ENCODE measurements at regions not wholly inside any gene's neighbourhood (a gene's known extent, or its start where the extent isn't known, plus 50 kb on each side); places are given as distances from the start of the nearest gene placed in this dataset.
"Not testable (repeated sequence)": the region's sequence is repeated elsewhere in the genome, so short reads cannot be mapped to it uniquely, and the experiment has no call there.

DNA sequence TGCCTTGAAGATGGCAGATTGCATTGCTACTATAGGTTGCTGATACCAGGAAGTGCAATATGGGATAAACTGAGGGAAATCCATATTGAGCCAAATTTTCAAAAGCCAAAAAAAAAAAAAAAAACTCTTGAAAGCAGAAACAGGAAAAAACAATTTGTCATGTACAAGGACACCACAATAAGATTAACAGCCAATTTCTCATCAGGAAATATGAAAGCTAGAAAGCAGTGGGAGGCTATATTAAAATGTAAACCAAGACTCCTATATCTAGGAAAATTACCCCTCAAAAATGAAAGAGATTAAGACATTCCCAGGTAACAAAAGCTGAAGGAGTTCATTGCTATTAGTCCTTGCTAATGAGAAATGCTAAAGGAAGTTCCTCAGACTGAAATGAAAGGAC is 462.8 kb upstream of the DPH6 start:
- H3K9me3 ChIP-seq (ENCODE audit: control insufficient read depth in 2 of 2, low read length in 2 of 2), result peaks cover 0 to 3% of the 10 kb centered on the region in 2 experiments
- H3K36me3 Mint-ChIP-seq, result no peaks in the 10 kb centered on the region
- no peak overlapping the region for H3K4me3 ChIP-seq (ENCODE audit: low read depth, low read length)
- H3K9me3 Mint-ChIP-seq, result peaks cover 0 to 6% (median 2%) of the 10 kb centered on the region in 7 donors
- no peaks in the 10 kb centered on the region for H3K4me1 ChIP-seq (ENCODE audit: control insufficient read depth, insufficient read depth, low read length, poor library complexity, severe bottlenecking)
- H3K27me3 Mint-ChIP-seq, result no peaks in the 10 kb centered on the region
- H3K27ac Mint-ChIP-seq, result no peak overlapping the region
- no peak for ATAC-seq (ENCODE audit: low read depth in 2 of 2)
- no peak for DNase-seq
- H3K4me1 Mint-ChIP-seq, result no peaks in the 10 kb centered on the region
- H3K27me3 ChIP-seq (ENCODE audit: control insufficient read depth, insufficient read depth, low read length), result no peaks in the 10 kb centered on the region
- no peaks in the 10 kb centered on the region for H3K36me3 ChIP-seq (ENCODE audit: control insufficient read depth, insufficient read depth, low read length)
- no peak overlapping the region for H3K27ac ChIP-seq (ENCODE audit: insufficient read depth, low read length, poor library complexity, severe bottlenecking)
- no peak overlapping the region for H3K4me3 Mint-ChIP-seq

DNA sequence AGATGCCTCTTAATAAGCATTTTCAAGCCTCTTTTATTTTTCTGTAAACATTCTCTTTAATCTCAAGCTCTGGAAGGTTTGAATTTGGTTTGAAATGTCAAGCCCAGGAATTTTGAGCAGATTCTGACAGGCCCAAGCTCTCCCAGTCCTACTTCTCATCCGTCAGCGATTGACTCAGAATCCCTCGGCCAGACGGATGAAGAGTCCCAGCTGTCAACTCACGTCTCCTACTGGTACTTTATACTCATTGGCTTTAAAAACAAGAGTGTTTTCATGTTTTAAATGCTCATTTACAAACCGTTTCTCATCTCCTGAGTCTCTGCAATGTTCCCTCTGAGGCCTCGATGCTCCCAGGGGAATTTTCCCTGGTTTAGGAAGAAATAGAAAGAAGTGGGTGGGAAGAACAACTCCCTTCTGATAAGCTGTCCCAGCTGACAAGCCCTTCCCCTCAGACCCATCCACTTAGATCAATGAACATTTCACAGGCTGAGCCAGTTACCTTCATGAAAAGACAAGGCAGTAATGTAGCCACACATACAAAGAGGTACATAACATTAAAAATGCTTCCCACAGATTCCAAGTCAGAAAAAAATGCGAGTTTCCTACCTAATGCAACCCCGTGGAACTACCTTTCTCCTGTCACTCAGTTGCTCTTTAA is 478.2 kb upstream of the DPH6 start:
- Histone ChIP-seq H3K4me3 (ENCODE audit: low read depth, low read length) (no peak overlapping the region), H3K27ac (ENCODE audit: insufficient read depth, low read length, poor library complexity, severe bottlenecking) (no peak overlapping the region), H3K9me3 (ENCODE audit: control insufficient read depth in 2 of 2, low read length in 2 of 2) (no peaks in the 10 kb centered on the region), H3K36me3 (ENCODE audit: control insufficient read depth, insufficient read depth, low read length) (no peaks in the 10 kb centered on the region), H3K27me3 (ENCODE audit: control insufficient read depth, insufficient read depth, low read length) (no peaks in the 10 kb centered on the region), H3K4me1 (ENCODE audit: control insufficient read depth, insufficient read depth, low read length, poor library complexity, severe bottlenecking) (no peaks in the 10 kb centered on the region)
- DNase-seq, result no peak
- Mint-ChIP-seq H3K9me3 (peaks cover 0 to 4% (median 0%) of the 10 kb centered on the region in 7 donors), H3K27me3 (no peaks in the 10 kb centered on the region), H3K27ac (no peak overlapping the region), H3K4me1 (no peaks in the 10 kb centered on the region), H3K36me3 (no peaks in the 10 kb centered on the region), H3K4me3 (no peak overlapping the region)
- no peak for ATAC-seq (ENCODE audit: low read depth in 2 of 2)

DNA sequence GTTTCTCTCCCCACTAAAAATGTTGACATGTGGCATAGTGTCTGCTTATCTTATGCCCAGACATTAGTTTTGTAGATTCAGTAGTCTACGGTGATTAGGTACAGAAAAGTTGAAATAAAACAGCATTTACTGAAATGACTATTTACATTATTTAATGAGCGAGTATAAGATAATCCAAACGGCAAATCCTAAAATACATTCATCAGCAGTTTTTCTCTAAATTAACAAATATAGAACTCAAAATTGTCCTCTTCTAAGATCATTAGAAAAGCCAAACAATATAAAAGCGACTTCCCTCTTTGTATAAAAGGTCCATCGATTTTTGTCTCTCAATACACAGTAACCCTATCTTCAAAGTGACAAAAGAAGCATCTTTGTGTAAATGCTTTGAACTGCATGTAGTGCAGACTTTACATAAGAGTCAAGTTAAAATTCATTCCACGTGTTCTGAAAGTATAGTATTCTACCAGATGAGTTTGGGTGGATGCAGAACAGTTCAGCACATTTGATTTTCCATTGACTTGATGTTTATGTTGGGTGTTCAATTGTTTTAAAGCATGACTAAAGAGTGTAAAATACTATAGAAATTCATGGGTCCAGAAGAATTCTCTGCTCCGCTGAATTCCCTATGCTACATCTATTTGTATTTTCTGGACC is 480.8 kb upstream of the DPH6 start:
- no peak overlapping the region for H3K27ac ChIP-seq (ENCODE audit: insufficient read depth, low read length, poor library complexity, severe bottlenecking)
- DNase-seq (no peak), ATAC-seq (ENCODE audit: low read depth in 2 of 2) (no peak)
- no peak overlapping the region for H3K27ac Mint-ChIP-seq
- no peak overlapping the region for H3K4me3 Mint-ChIP-seq
- H3K27me3 ChIP-seq (ENCODE audit: control insufficient read depth, insufficient read depth, low read length), result no peaks in the 10 kb centered on the region
- no peaks in the 10 kb centered on the region for H3K27me3 Mint-ChIP-seq
- H3K4me3 ChIP-seq (ENCODE audit: low read depth, low read length), result no peak overlapping the region
- H3K4me1 Mint-ChIP-seq, result no peaks in the 10 kb centered on the region
- H3K36me3 Mint-ChIP-seq, result no peaks in the 10 kb centered on the region
- no peaks in the 10 kb centered on the region for H3K9me3 ChIP-seq (ENCODE audit: control insufficient read depth in 2 of 2, low read length in 2 of 2)
- no peaks in the 10 kb centered on the region for H3K36me3 ChIP-seq (ENCODE audit: control insufficient read depth, insufficient read depth, low read length)
- no peaks in the 10 kb centered on the region for H3K4me1 ChIP-seq (ENCODE audit: control insufficient read depth, insufficient read depth, low read length, poor library complexity, severe bottlenecking)
- peaks cover 0 to 4% (median 0%) of the 10 kb centered on the region in 7 donors for H3K9me3 Mint-ChIP-seq

DNA sequence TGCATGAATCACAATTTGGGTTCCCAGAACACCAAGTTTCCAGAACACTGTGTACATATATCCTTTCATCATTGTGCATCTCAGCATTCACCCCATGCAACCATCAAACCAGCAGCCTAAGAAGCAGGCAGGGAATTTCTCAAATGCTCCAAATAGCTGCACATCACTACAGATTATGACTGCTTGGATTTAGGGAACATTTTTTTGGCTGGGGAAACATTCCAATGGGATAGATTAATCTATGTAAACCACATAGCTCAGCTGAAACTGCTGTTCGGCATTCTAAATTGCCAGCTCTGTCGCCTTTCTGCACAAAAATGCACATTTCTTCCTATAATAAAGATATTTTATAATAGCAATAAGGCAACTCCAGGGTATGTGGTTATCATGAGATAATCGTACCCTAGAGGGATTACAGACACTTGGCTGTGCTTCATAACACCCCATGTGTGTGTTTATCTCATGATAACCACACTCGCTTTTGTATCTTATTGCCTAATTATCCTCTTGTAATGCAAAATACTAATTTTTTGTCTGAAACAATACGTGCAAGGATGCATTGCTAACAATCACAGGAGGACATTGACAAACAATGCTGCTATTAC is 483.7 kb upstream of the DPH6 start:
- Mint-ChIP-seq H3K27me3 (no peaks in the 10 kb centered on the region), H3K9me3 (peaks cover 0 to 4% (median 0%) of the 10 kb centered on the region in 7 donors), H3K27ac (no peak overlapping the region), H3K4me1 (no peaks in the 10 kb centered on the region), H3K36me3 (no peaks in the 10 kb centered on the region), H3K4me3 (no peak overlapping the region)
- H3K4me1 ChIP-seq (ENCODE audit: control insufficient read depth, insufficient read depth, low read length, poor library complexity, severe bottlenecking), result no peaks in the 10 kb centered on the region
- no peaks in the 10 kb centered on the region for H3K27me3 ChIP-seq (ENCODE audit: control insufficient read depth, insufficient read depth, low read length)
- H3K9me3 ChIP-seq (ENCODE audit: control insufficient read depth in 2 of 2, low read length in 2 of 2), result no peaks in the 10 kb centered on the region
- no peak overlapping the region for H3K27ac ChIP-seq (ENCODE audit: insufficient read depth, low read length, poor library complexity, severe bottlenecking)
- H3K36me3 ChIP-seq (ENCODE audit: control insufficient read depth, insufficient read depth, low read length), result no peaks in the 10 kb centered on the region
- DNase-seq (no peak), ATAC-seq (ENCODE audit: low read depth in 2 of 2) (no peak)
- H3K4me3 ChIP-seq (ENCODE audit: low read depth, low read length), result no peak overlapping the region

DNA sequence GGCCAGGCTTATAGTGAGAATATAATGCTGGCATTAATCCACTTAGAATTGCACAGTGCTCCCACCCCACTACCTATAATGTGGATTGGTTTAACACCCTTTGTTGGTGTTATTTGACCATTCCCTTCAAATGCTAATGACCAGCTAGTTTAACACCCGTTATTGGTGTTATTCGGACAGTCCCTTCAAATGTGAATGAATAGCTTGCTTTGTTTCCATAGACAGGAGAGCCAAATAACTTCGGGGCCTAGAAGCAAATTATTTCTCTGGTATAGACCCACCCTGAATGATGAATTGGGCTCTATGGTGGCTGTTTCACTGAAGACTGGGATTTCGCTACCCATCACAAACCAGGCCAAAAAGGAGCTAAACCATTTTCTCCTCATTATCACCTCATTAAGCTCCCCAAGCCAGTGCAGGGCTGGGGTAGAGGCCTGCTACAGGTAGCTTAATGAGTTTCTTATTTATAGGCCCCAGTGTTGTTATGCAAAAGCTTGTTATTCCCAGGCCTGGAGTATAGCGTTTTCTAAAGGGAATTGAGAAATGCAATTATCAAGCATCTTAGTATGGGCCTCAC is 494.1 kb upstream of the DPH6 start:
- DNase-seq, result no peak
- H3K36me3 ChIP-seq (ENCODE audit: control insufficient read depth, insufficient read depth, low read length), result no peaks in the 10 kb centered on the region
- no peak overlapping the region for H3K27ac ChIP-seq (ENCODE audit: insufficient read depth, low read length, poor library complexity, severe bottlenecking)
- peaks cover 0 to 7% (median 4%) of the 10 kb centered on the region in 7 donors for H3K9me3 Mint-ChIP-seq
- no peaks in the 10 kb centered on the region for H3K4me1 ChIP-seq (ENCODE audit: control insufficient read depth, insufficient read depth, low read length, poor library complexity, severe bottlenecking)
- no peak overlapping the region for H3K4me3 ChIP-seq (ENCODE audit: low read depth, low read length)
- no peaks in the 10 kb centered on the region for H3K9me3 ChIP-seq (ENCODE audit: control insufficient read depth in 2 of 2, low read length in 2 of 2)
- no peaks in the 10 kb centered on the region for H3K27me3 Mint-ChIP-seq
- no peak overlapping the region for H3K4me3 Mint-ChIP-seq
- H3K27ac Mint-ChIP-seq, result no peak overlapping the region
- no peaks in the 10 kb centered on the region for H3K27me3 ChIP-seq (ENCODE audit: control insufficient read depth, insufficient read depth, low read length)
- no peak for ATAC-seq (ENCODE audit: low read depth in 2 of 2)
- H3K36me3 Mint-ChIP-seq, result no peaks in the 10 kb centered on the region
- H3K4me1 Mint-ChIP-seq, result no peaks in the 10 kb centered on the region

DNA sequence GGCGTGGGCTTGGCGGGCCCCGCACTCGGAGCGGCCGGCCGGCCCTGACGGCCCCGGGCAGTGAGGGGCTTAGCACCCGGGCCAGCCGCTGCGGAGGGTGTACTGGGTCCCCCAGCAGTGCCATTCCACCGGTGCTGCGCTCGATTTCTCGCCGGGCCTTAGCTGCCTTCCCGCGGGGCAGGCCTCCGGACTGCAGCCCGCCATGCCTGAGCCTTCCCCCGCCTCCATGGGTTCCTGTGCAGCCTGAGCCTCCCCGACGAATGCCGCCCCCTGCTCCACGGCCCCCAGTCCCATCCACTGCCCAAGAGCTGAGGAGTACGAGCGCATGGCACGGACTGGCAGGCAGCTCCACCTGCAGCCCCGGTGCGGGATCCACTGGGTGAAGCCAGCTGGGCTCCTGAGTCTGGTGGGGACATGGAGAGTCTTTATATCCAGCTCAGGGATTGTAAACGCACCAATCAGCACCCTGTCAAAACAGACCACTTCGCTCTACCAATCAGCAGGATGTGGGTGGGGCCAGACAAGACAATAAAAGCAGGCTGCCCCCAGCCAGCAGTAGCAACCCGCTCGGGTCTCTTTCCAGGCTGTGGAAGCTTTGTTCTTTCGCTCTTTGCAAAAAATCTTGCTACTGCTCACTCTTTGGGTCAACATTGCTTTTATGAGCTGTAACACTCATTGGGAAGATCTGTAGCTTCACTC is 501.2 kb upstream of the DPH6 start:
- not testable (repeated sequence) for H3K4me1 ChIP-seq (ENCODE audit: control insufficient read depth, insufficient read depth, low read length, poor library complexity, severe bottlenecking); H3K36me3 ChIP-seq (ENCODE audit: control insufficient read depth, insufficient read depth, low read length); H3K27ac Mint-ChIP-seq; H3K4me3 ChIP-seq (ENCODE audit: low read depth, low read length); H3K27me3 ChIP-seq (ENCODE audit: control insufficient read depth, insufficient read depth, low read length); H3K36me3 Mint-ChIP-seq; H3K9me3 Mint-ChIP-seq; H3K4me3 Mint-ChIP-seq; H3K9me3 ChIP-seq (ENCODE audit: control insufficient read depth in 2 of 2, low read length in 2 of 2); H3K27ac ChIP-seq (ENCODE audit: insufficient read depth, low read length, poor library complexity, severe bottlenecking); H3K4me1 Mint-ChIP-seq; ATAC-seq (ENCODE audit: low read depth in 2 of 2); H3K27me3 Mint-ChIP-seq; DNase-seq

- Mint-ChIP-seq H3K9me3 (peaks cover 0 to 8% (median 0%) of the 10 kb centered on the region in 7 donors), H3K27ac (no peak overlapping the region), H3K27me3 (no peaks in the 10 kb centered on the region), H3K4me1 (no peaks in the 10 kb centered on the region), H3K36me3 (no peaks in the 10 kb centered on the region), H3K4me3 (no peak overlapping the region)
- ATAC-seq (ENCODE audit: low read depth in 2 of 2) (no peak), DNase-seq (no peak)
- no peaks in the 10 kb centered on the region for H3K36me3 ChIP-seq (ENCODE audit: control insufficient read depth, insufficient read depth, low read length)
- H3K9me3 ChIP-seq (ENCODE audit: control insufficient read depth in 2 of 2, low read length in 2 of 2), result no peaks in the 10 kb centered on the region
- H3K4me3 ChIP-seq (ENCODE audit: low read depth, low read length), result no peak overlapping the region
- H3K27me3 ChIP-seq (ENCODE audit: control insufficient read depth, insufficient read depth, low read length), result no peaks in the 10 kb centered on the region
- H3K4me1 ChIP-seq (ENCODE audit: control insufficient read depth, insufficient read depth, low read length, poor library complexity, severe bottlenecking), result no peaks in the 10 kb centered on the region
- no peak overlapping the region for H3K27ac ChIP-seq (ENCODE audit: insufficient read depth, low read length, poor library complexity, severe bottlenecking)
Measured at GRCh38 chr15:36050899-36051298, 504.9 kb upstream of the DPH6 start.

All from CD4-positive, CD25-positive, alpha-beta regulatory T cell (primary cell).